Activated naive CD4-positive, alpha-beta T cell treated with anti-CD3 and anti-CD28 coated beads, Interleukin-2, amount 50 U/mL, for 24 hours (primary cell): ENCODE measurements at regions not wholly inside any gene's neighbourhood (a gene's known extent, or its start where the extent isn't known, plus 50 kb on each side); places are given as distances from the start of the nearest gene placed in this dataset.

Experiments used
- H3K27ac Mint-ChIP-seq: one replicate; pipeline ENCODE4 v1.8.0; 2021; ENCODE audit warnings: mild to moderate bottlenecking, mixed read lengths
- H3K27me3 Mint-ChIP-seq: one replicate; pipeline ENCODE4 v1.8.0; 2021; ENCODE audit warnings: mixed read lengths
- H3K36me3 Mint-ChIP-seq: one replicate; pipeline ENCODE4 v1.8.0; 2021; ENCODE audit warnings: mixed read lengths
- H3K4me1 Mint-ChIP-seq: one replicate; pipeline ENCODE4 v1.8.0; 2021; ENCODE audit warnings: mixed read lengths
- H3K4me3 Mint-ChIP-seq: one replicate; pipeline ENCODE4 v1.8.0; 2021; ENCODE audit warnings: mild to moderate bottlenecking, mixed read lengths
- H3K9me3 Mint-ChIP-seq: one replicate; pipeline ENCODE4 v1.8.0; 2021; ENCODE audit warnings: mixed read lengths

- H3K4me1 Mint-ChIP-seq, result peaks cover 7% of the 10 kb centered on the region
- no peaks in the 10 kb centered on the region for H3K36me3 Mint-ChIP-seq
- peaks cover 26% of the 10 kb centered on the region for H3K27me3 Mint-ChIP-seq
- H3K9me3 Mint-ChIP-seq, result no peaks in the 10 kb centered on the region
- H3K27ac Mint-ChIP-seq, result no peak overlapping the region
- no peak overlapping the region for H3K4me3 Mint-ChIP-seq
Observed at GRCh38 chr14:101404426-101405170, 156.7 kb upstream of the DIO3 start.

DNA sequence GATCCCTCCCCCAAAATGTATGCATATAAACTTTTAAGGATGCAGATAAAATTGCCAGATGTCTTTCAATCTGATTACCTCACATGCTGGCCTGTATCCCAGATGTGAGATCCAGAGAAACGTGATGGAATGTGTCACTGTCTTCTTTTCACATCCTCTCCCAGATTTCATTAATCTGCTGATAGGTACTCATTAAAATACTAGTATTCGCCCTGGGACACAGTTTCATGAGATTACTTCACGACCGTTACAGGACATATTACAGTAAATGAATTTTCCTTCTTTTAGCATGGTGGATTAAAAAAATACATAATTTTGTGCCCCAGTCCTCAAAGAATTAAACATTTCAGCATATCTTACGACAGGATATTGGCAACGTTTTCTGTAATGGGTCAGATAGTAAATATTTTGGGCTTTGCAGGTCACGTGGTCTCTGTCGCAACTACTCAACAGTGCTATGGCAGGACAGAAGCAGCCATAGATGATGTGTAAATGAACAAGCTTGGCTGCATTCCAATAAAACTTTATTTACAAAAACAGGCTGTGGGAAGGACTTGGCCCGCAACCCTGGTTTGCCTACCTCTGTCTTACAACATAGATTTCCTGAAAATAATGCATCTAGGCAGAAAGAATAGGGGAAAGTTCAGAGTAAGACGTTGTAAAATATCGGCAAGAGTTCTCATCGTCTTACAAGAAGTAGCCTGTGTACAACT, 156.0 kb upstream of the DIO3 start:
- Mint-ChIP-seq H3K4me1 (peaks cover 7% of the 10 kb centered on the region), H3K36me3 (no peaks in the 10 kb centered on the region), H3K9me3 (no peaks in the 10 kb centered on the region), H3K4me3 (no peak overlapping the region), H3K27ac (no peak overlapping the region), H3K27me3 (peaks cover 23% of the 10 kb centered on the region)

DNA sequence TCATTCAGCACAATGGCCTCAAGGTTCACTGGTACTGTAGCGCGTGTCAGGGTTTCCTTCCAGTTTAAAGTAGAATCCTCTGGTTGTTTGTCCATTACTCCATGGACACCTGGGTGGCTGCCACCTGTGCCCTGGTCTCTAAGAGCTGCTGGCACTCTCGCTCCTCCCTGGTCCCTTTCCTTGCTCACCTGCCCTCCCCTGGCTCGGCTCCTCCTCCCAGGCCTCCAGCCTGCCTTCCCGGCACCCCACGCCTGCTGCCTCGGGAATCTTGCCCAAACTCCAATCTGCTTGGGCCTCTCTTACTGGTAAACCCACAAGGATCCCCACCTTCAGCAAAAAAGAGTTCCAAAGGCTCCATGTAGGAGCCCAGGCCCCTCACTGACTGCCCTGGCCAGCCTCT, 154.4 kb upstream of the DIO3 start:
- peaks cover 12% of the 10 kb centered on the region for H3K27me3 Mint-ChIP-seq
- H3K36me3 Mint-ChIP-seq, result no peaks in the 10 kb centered on the region
- H3K4me1 Mint-ChIP-seq, result no peaks in the 10 kb centered on the region

GRCh38 chr14:101407328-101407727, 154.0 kb upstream of the DIO3 start:
- Mint-ChIP-seq H3K4me3 (no peak overlapping the region), H3K36me3 (no peaks in the 10 kb centered on the region), H3K27me3 (peaks cover 12% of the 10 kb centered on the region), H3K9me3 (no peaks in the 10 kb centered on the region), H3K27ac (no peak overlapping the region), H3K4me1 (no peaks in the 10 kb centered on the region)

More for the DNA sequence above, 154.4 kb upstream of the DIO3 start:
- no peaks in the 10 kb centered on the region for H3K9me3 Mint-ChIP-seq
- H3K4me3 Mint-ChIP-seq, result no peak overlapping the region
- H3K27ac Mint-ChIP-seq, result no peak overlapping the region

- H3K27ac Mint-ChIP-seq, result no peak overlapping the region
- no peaks in the 10 kb centered on the region for H3K9me3 Mint-ChIP-seq
- peaks cover 16% of the 10 kb centered on the region for H3K27me3 Mint-ChIP-seq
- H3K4me3 Mint-ChIP-seq, result peak overlapping the region; percentile 13
- no peaks in the 10 kb centered on the region for H3K36me3 Mint-ChIP-seq
- H3K4me1 Mint-ChIP-seq, result no peaks in the 10 kb centered on the region
Observed at GRCh38 chr14:101408077-101408831, 153.0 kb upstream of the DIO3 start.

DNA sequence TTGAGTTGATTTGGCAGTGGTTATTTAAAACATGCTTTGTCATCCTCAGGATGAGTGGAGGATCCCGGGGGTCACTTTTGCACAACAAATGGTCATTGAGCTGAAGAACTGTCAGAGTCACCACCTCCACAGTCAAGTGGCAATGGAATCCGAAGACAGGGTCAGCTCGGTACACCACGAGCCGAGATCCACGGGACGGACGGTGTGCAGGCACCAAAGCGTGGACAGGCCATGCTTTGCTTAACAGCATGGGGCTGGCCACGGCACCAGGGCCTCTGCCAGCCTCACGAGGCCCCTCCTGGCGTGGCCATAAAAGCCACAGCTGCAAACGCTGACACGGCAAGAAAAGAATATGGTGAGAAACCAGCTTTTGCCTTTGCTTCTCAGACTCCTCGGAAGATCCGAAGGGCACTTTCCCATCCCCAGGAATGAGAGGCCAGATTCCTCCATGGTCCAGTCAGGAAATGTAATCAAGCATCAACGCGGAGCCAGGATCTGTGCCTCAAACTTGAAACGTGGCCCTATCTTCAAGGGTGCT, 152.2 kb upstream of the DIO3 start:
- Mint-ChIP-seq H3K27me3 (peaks cover 16% of the 10 kb centered on the region), H3K4me3 (no peak overlapping the region), H3K9me3 (no peaks in the 10 kb centered on the region), H3K36me3 (no peaks in the 10 kb centered on the region), H3K27ac (no peak overlapping the region), H3K4me1 (no peaks in the 10 kb centered on the region)

DNA sequence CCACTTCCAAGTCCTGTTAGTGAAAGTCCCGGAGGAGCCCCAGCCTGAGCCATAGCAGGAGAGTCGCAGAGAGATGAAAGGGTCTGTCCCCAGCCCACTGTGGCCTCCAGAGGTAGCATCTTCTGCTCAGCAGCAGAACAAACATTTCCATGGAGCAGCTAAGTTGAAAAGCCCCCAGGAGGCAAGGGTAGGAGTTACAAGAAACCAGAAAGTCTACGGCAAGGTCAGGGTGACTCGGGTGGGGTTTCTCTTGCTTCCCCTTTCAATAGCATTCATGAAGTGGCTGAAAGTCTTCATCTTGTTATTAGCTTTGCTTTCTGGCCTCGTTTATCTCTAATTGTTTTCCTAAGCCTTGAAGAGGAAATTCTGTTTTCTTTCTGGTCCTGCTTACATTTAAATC, 151.2 kb upstream of the DIO3 start:
- no peaks in the 10 kb centered on the region for H3K36me3 Mint-ChIP-seq
- H3K27me3 Mint-ChIP-seq, result peaks cover 13% of the 10 kb centered on the region
- H3K4me3 Mint-ChIP-seq, result no peak overlapping the region
- no peaks in the 10 kb centered on the region for H3K9me3 Mint-ChIP-seq
- no peaks in the 10 kb centered on the region for H3K4me1 Mint-ChIP-seq
- no peak overlapping the region for H3K27ac Mint-ChIP-seq

- H3K27me3 Mint-ChIP-seq, result peaks cover 17% of the 10 kb centered on the region
- H3K4me1 Mint-ChIP-seq, result no peaks in the 10 kb centered on the region
- H3K4me3 Mint-ChIP-seq, result no peak overlapping the region
- H3K9me3 Mint-ChIP-seq, result no peaks in the 10 kb centered on the region
- H3K36me3 Mint-ChIP-seq, result no peaks in the 10 kb centered on the region
- H3K27ac Mint-ChIP-seq, result no peak overlapping the region
Observed at GRCh38 chr14:101411151-101411550, 150.1 kb upstream of the DIO3 start.

GRCh38 chr14:101411779-101412178, 149.5 kb upstream of the DIO3 start:
- peaks cover 23% of the 10 kb centered on the region for H3K27me3 Mint-ChIP-seq
- H3K4me3 Mint-ChIP-seq, result no peak overlapping the region

GRCh38 chr14:101412739-101413138, 148.6 kb upstream of the DIO3 start:
- H3K27me3 Mint-ChIP-seq, result peaks cover 24% of the 10 kb centered on the region
- no peaks in the 10 kb centered on the region for H3K9me3 Mint-ChIP-seq
- H3K4me1 Mint-ChIP-seq, result no peaks in the 10 kb centered on the region
- H3K4me3 Mint-ChIP-seq, result no peak overlapping the region
- no peak overlapping the region for H3K27ac Mint-ChIP-seq
- no peaks in the 10 kb centered on the region for H3K36me3 Mint-ChIP-seq

More at GRCh38 chr14:101411779-101412178, 149.5 kb upstream of the DIO3 start:
- Mint-ChIP-seq H3K27ac (no peak overlapping the region), H3K36me3 (no peaks in the 10 kb centered on the region), H3K4me1 (no peaks in the 10 kb centered on the region), H3K9me3 (no peaks in the 10 kb centered on the region)

GRCh38 chr14:101417434-101417833, 143.9 kb upstream of the DIO3 start:
- Mint-ChIP-seq H3K4me1 (no peaks in the 10 kb centered on the region), H3K36me3 (no peaks in the 10 kb centered on the region), H3K27ac (no peak overlapping the region), H3K9me3 (no peaks in the 10 kb centered on the region), H3K27me3 (peaks cover 37% of the 10 kb centered on the region), H3K4me3 (no peak overlapping the region)

DNA sequence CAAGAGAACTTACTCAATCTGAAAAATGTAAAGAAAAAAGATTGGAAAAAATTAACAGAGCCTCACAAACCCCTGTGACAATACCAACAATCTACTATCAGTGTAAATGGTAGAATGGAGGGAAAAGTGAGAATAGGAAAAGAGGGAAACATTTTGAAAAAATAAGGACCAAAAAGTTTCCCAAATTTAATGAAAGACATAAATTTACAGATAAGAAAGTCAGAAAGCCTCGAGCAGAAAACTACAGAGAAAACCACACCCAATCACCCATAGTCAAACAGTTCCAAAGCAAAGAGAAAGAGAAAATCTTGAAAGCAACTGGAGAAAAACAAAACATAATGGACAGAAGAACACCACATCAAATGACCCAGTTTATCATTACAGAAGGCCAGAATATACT, 142.7 kb upstream of the DIO3 start:
- Mint-ChIP-seq H3K27me3 (peaks cover 33% of the 10 kb centered on the region), H3K4me1 (no peaks in the 10 kb centered on the region), H3K27ac (no peak overlapping the region), H3K36me3 (no peaks in the 10 kb centered on the region), H3K9me3 (no peaks in the 10 kb centered on the region), H3K4me3 (no peak overlapping the region)

GRCh38 chr14:101426466-101426865, 134.8 kb upstream of the DIO3 start:
- peaks cover 32% of the 10 kb centered on the region for H3K27me3 Mint-ChIP-seq
- peaks cover 5% of the 10 kb centered on the region for H3K9me3 Mint-ChIP-seq
- no peak overlapping the region for H3K4me3 Mint-ChIP-seq
- no peaks in the 10 kb centered on the region for H3K4me1 Mint-ChIP-seq
- H3K36me3 Mint-ChIP-seq, result no peaks in the 10 kb centered on the region
- no peak overlapping the region for H3K27ac Mint-ChIP-seq

- H3K9me3 Mint-ChIP-seq, result peaks cover 5% of the 10 kb centered on the region
- H3K27me3 Mint-ChIP-seq, result peaks cover 34% of the 10 kb centered on the region
- no peak overlapping the region for H3K27ac Mint-ChIP-seq
- H3K36me3 Mint-ChIP-seq, result no peaks in the 10 kb centered on the region
- H3K4me1 Mint-ChIP-seq, result no peaks in the 10 kb centered on the region
- H3K4me3 Mint-ChIP-seq, result no peak overlapping the region
Observed at GRCh38 chr14:101428409-101428808, 132.9 kb upstream of the DIO3 start.

DNA sequence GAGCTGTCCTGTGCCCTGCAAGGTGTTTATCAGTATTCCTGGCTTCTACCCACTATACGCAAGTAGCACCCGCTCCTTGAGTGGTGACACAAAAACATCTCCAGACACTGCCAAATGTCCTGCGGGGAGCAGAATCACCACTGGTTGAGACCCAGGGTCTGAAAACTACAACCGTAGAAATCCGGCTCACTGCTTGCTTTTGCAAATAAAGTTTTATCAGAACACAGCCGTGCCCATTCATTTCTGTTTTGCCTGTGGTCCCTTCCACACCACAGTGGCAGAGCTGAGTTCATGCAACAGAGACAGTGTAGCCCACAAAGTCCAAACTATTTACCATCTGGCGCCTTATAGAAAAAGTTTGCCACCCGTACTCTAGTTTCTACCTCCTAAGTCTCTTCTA, 125.7 kb upstream of the DIO3 start:
- H3K4me1 Mint-ChIP-seq, result no peaks in the 10 kb centered on the region
- H3K27ac Mint-ChIP-seq, result no peak overlapping the region
- H3K4me3 Mint-ChIP-seq, result no peak overlapping the region
- H3K9me3 Mint-ChIP-seq, result no peaks in the 10 kb centered on the region
- H3K27me3 Mint-ChIP-seq, result peaks cover 34% of the 10 kb centered on the region
- no peaks in the 10 kb centered on the region for H3K36me3 Mint-ChIP-seq

DNA sequence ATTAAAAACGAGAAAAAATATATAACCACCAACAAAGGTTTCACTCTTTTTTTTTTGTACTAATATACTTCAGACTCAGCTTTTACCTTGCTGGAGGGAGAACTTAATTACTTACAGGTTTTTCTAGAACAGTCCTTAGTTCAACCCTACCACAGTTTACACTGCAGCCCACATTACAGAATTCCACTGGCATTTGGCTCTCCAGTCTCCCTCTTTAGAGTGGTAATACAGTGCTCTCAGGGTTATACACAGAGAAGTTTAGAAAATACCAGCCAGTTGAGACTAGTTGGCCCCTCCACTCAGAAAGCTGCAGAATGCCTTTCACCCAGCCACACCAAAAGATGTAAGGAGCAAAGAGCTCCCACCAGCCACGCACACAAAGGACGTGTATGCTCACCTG, 122.3 kb upstream of the DIO3 start:
- Mint-ChIP-seq H3K9me3 (no peaks in the 10 kb centered on the region), H3K27ac (no peak overlapping the region), H3K27me3 (peaks cover 41% of the 10 kb centered on the region)

More for the DNA sequence above, 122.3 kb upstream of the DIO3 start:
- Mint-ChIP-seq H3K4me3 (no peak overlapping the region), H3K4me1 (peaks cover 25% of the 10 kb centered on the region), H3K36me3 (no peaks in the 10 kb centered on the region)
